Fibroblast of the aortic adventitia (primary cell): ENCODE measurements at regions not wholly inside any gene's neighbourhood (a gene's known extent, or its start where the extent isn't known, plus 50 kb on each side); places are given as distances from the start of the nearest gene placed in this dataset.
A peak's percentile ranks its signal among the peaks of the same experiment; 100 is the strongest.

Experiments used
- DNase-seq: peaks from one replicate; pipeline ENCODE4 v3.0.0-alpha.2; 2010; ENCODE audit warnings: low read depth
- H3K4me3 ChIP-seq: 2 replicates; pipeline ENCODE4 v1.5.1; 2011; ENCODE audit warnings: low read depth, mild to moderate bottlenecking, control low read depth, low read length, moderate library complexity
- CTCF ChIP-seq: IDR thresholded peaks from 2 replicates; pipeline ENCODE4 v1.5.1; 2011; ENCODE audit warnings: mild to moderate bottlenecking, low read length, control low read depth, inconsistent platforms; ENCODE audit not compliant: insufficient read depth

DNA sequence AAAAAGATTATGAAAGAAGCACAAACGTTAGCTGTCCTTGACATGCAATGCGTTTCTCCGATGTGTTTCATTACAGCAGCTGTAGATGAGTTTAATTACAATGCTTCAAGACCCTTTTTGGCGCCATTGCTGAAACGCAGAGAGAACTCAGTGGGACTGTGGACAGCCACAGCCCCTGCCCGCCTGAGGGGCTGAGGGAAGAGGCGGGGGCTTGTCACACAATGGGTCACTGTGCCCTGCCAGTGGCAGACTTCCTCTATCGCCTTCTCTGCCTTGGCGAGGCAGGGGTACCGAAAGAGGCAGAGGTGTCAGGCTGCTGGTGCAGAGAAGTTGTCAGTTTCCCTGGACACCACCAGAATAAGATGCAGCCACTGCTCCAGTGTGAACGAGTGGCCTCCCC is 252.0 kb downstream of the NR2F2 start:
- no peak for DNase-seq
- TF ChIP-seq CTCF, result no peak
- H3K4me3 ChIP-seq, result no peak overlapping the region

DNA sequence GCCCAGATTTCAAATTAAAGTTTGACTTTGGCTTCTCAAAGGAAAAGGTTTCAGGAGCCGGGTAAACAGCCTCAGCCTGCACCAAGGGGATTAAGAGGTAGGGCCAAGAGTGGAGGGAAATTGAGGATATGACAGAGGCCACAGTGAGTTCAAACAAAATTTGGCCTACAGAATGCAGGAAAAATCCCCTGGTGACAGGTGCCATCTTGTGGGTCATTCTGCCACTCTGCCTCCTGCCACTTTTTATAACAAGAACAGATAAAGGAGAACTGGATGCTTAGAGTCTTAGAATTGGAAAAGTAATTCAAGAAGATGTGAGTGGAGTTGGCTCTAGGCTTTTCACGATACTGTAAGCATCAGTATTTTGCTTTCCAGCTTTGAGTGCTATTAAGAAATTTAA is 253.2 kb downstream of the NR2F2 start:
- no peak for DNase-seq
- no peak for TF ChIP-seq CTCF
- H3K4me3 ChIP-seq, result no peak overlapping the region

DNA sequence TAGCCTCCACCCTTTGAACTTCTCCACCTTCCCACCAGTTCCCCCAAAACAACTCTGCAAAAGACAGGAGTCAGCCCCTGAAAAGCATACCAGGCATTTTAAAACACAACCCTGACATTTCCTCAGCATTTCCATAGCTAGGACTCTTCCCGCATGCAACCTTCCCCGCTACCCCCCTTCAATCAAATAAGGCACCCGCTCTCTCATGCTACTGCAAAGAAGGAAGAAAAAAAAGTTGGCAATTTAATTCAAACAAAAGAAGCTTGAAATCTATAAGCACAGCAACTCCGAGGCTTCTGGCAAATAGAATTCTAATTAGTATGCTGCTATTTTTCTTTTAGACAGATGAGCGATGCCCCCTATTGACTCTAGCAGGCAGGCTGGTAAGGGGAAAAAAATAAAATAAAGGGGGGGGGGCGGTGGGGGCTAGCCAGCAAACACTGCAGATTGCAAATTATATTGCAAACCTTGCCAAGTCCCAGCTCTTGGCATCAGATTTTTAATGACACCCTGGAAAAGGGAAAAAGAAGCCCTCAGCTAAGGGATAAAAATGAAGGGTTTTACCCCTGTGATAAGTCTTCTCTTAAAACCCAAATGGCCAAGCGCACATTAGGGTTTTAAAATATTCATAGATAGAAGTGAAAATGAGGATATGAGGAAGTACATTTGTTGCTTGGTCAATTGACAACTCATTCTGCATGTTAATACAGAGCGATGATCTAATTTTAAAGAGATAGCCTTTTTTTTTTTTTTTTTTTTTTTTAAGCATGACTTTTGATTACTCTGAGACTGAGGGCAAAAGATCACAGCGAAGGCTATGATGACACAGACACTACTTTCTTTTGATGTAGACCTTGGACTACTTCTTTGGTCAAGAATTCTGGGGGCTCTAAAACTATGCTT is 255.2 kb downstream of the NR2F2 start:
- no peak overlapping the region for H3K4me3 ChIP-seq
- DNase-seq, result peak; percentile 14
- TF ChIP-seq CTCF, result peak; percentile 26

DNA sequence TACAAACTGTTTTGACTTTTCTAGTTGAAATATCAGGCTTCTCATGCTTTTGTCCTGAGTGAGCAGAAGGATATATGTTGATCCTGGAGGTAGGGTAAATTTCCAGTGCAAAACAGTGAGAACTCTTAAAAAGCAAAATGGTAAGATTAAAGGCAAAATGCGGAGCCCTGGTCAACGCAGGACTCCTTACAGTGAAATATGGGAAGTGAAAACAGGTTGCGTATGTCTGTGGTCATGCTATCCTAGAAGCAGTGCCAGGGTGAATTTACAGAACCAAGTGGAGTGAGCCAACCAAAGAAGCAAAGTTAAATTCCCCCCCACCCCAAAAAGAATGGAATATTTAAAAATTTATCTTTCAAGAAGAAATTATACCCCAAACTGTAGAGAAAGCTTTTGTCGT is 256.4 kb downstream of the NR2F2 start:
- H3K4me3 ChIP-seq, result no peak overlapping the region
- no peak for DNase-seq

DNA sequence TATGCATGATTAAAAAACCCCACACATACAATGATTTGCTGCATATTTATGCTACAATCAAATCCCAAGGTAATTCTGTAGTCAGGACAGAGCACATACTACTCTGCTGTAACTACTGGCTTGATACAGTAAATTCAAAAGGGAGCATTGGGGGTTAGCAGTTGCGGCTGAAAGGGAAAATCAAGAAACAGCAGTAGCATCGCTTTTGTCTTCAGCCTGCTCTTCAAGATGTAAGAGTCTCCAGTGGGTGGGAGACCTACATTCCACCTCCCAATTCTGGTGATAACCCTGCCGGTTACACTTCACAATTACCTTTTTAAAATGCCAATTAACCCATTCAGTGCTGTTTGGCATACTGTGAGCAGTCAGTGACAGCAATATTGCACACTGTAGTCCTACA is 259.4 kb downstream of the NR2F2 start:
- no peak for TF ChIP-seq CTCF

More for the DNA sequence above, 256.4 kb downstream of the NR2F2 start:
- no peak for TF ChIP-seq CTCF

DNA sequence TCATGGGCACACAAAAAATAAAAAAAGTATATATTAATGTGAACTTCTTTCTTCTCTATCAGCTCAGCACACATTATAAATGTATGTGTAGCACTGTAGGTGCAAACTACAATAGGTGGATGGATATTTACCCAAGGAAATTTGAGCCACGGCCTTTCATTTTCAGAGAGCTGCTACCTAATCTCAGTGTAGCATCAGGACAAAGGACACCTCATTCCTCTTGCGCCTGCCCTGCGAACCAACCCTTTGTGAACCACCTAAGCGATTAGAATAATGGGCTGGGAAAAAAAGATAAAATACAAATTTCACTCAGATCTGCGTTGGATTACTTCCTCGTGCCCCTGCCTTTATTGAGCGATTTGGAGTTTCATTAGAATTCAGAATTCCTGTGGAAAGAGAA is 263.2 kb downstream of the NR2F2 start:
- no peak overlapping the region for H3K4me3 ChIP-seq
- no peak for DNase-seq
- TF ChIP-seq CTCF, result no peak

More for the DNA sequence above, 259.4 kb downstream of the NR2F2 start:
- no peak for DNase-seq
- no peak overlapping the region for H3K4me3 ChIP-seq
